H1 (cell line): ENCODE measurements at regions not wholly inside any gene's neighbourhood (a gene's known extent, or its start where the extent isn't known, plus 50 kb on each side); places are given as distances from the start of the nearest gene placed in this dataset.

Experiments used
- CTCF ChIA-PET: fragments of 300-600 bp; sonication (Branson Sonifier 250); formaldehyde crosslinking; loops from one replicate; lab custom pipeline; 2021; ENCODE audit not compliant: partially characterized antibody; lab: Charles Lee
- POLR2A ChIA-PET: fragments of 300-600 bp; sonication (Branson Sonifier 250); formaldehyde crosslinking; loops from one replicate; lab custom pipeline; 2021; ENCODE audit warnings: inconsistent platforms; ENCODE audit not compliant: partially characterized antibody; lab: Charles Lee
- DNase-seq, 2 experiments: peaks; one replicate each; pipeline versions ENCODE4 v3.0.0 to v3.0.0-alpha.2; 2010 to 2022; ENCODE audit warnings: low spot score in 2 of 2, low read depth in 1 of 2, mixed read lengths in 1 of 2
- FAIRE-seq: peaks from 2 replicates; lab custom pipeline; 2011; peaks lifted over from hg19 to GRCh38; lab: Jason Lieb, UNC
- H2AFZ ChIP-seq: 2 replicates; pipeline ENCODE4 v1.8.1; 2012; ENCODE audit warnings: low read length, inconsistent platforms
- H2AK5ac ChIP-seq: 2 replicates; pipeline ENCODE4 v1.6.1; 2013; ENCODE audit warnings: low read depth, low read length
- H2BK120ac ChIP-seq: replicated peaks from 2 replicates; pipeline ENCODE3; 2013; ENCODE audit warnings: low read depth, low read length, inconsistent platforms
- H2BK12ac ChIP-seq: 2 replicates; pipeline ENCODE4 v1.6.1; 2013; ENCODE audit warnings: low read depth, low read length
- H2BK15ac ChIP-seq: 2 replicates; pipeline ENCODE4 v1.6.1; 2013; ENCODE audit warnings: low read length
- H2BK20ac ChIP-seq: 2 replicates; pipeline ENCODE4 v1.6.1; 2013; ENCODE audit warnings: low read length
- H2BK5ac ChIP-seq: 2 replicates; pipeline ENCODE4 v1.6.1; 2013; ENCODE audit warnings: low read depth, low read length
- H3K14ac ChIP-seq: 2 replicates; pipeline ENCODE4 v1.6.1; 2013; ENCODE audit warnings: inconsistent platforms; ENCODE audit not compliant: insufficient read length
- H3K18ac ChIP-seq: 2 replicates; pipeline ENCODE4 v1.6.1; 2013; ENCODE audit warnings: low read length; ENCODE audit errors: extremely low read depth
- H3K23ac ChIP-seq: 2 replicates; pipeline ENCODE4 v1.6.1; 2013; ENCODE audit warnings: inconsistent platforms; ENCODE audit not compliant: insufficient read length
- H3K23me2 ChIP-seq: 2 replicates; pipeline ENCODE4 v1.6.1; 2013; ENCODE audit warnings: low read depth, low read length
- H3K27ac ChIP-seq: 2 replicates; pipeline ENCODE4 v1.6.1; 2011; ENCODE audit warnings: low read depth, low read length, inconsistent platforms
- H3K27me3 ChIP-seq, 4 experiments: replicated peaks in 1 of 4; 1 replicate in 1 of 4; 2 replicates in 3 of 4; pipeline versions ENCODE4 v1.6.1 to v1.8.1; 2011 to 2013; ENCODE audit warnings: low read length in 3 of 4, mild to moderate bottlenecking in 3 of 4, inconsistent platforms in 2 of 4, mixed read lengths in 2 of 4, moderate library complexity in 1 of 4; ENCODE audit not compliant: control insufficient read depth in 3 of 4, insufficient read depth in 3 of 4; ENCODE audit errors: extremely low read depth in 1 of 4
- H3K36me3 ChIP-seq, 4 experiments: 2 replicates each; pipeline versions ENCODE4 v1.6.1 to v1.8.1; 2011 to 2013; ENCODE audit warnings: mild to moderate bottlenecking in 4 of 4, low read length in 3 of 4, moderate library complexity in 2 of 4, control low read depth in 1 of 4, inconsistent platforms in 1 of 4; ENCODE audit not compliant: insufficient read depth in 4 of 4, control insufficient read depth in 2 of 4
- H3K4ac ChIP-seq: replicated peaks from 2 replicates; pipeline ENCODE3; 2013; ENCODE audit warnings: low read length, low read depth, mixed read lengths, inconsistent platforms; ENCODE audit not compliant: insufficient read length
- H3K4me1 ChIP-seq, 4 experiments: replicated peaks in 1 of 4; 1 replicate in 1 of 4; 2 replicates in 3 of 4; pipeline versions ENCODE4 v1.6.1 to v1.8.1; 2011 to 2013; ENCODE audit warnings: low read length in 3 of 4, inconsistent platforms in 2 of 4, mixed read lengths in 1 of 4; ENCODE audit not compliant: insufficient read depth in 4 of 4, control insufficient read depth in 3 of 4
- H3K4me2 ChIP-seq, 2 experiments: 2 replicates each; pipeline versions ENCODE4 v1.6.1 to v1.8.1; 2011 to 2013; ENCODE audit warnings: low read depth in 2 of 2, low read length in 2 of 2, control low read depth in 1 of 2, inconsistent platforms in 1 of 2, mild to moderate bottlenecking in 1 of 2; ENCODE audit not compliant: insufficient read depth in 1 of 2
- H3K4me3 ChIP-seq, 4 experiments: fragments of 200-600, 300-600 bp in 1 of 4; sonication (generic), shearing (Covaris generic), sonication (Bioruptor Twin) in 1 of 4; 2 replicates each; pipeline versions ENCODE4 v1.5.1 to v1.8.1; 2011 to 2016; ENCODE audit warnings: low read length in 4 of 4, low read depth in 3 of 4, control low read depth in 2 of 4, inconsistent platforms in 2 of 4, mild to moderate bottlenecking in 2 of 4, mixed read lengths in 1 of 4, moderate library complexity in 1 of 4; ENCODE audit not compliant: insufficient read depth in 2 of 4; ENCODE audit errors: extremely low read depth in 1 of 4
- H3K56ac ChIP-seq: replicated peaks from 2 replicates; pipeline ENCODE3; 2013; ENCODE audit warnings: low read depth, mild to moderate bottlenecking, mixed read lengths, low read length, inconsistent platforms; ENCODE audit not compliant: insufficient read length
- H3K79me1 ChIP-seq: 2 replicates; pipeline ENCODE4 v1.6.1; 2013; ENCODE audit warnings: low read depth, low read length, control low read depth
- H3K79me2 ChIP-seq, 2 experiments: 2 replicates each; pipeline versions ENCODE4 v1.6.1 to v1.8.1; 2012 to 2013; ENCODE audit warnings: low read length in 2 of 2, mild to moderate bottlenecking in 2 of 2, inconsistent platforms in 1 of 2; ENCODE audit not compliant: insufficient read depth in 2 of 2, control insufficient read depth in 1 of 2
- H3K9ac ChIP-seq, 4 experiments: replicated peaks in 1 of 4; 1 replicate in 1 of 4; 2 replicates in 3 of 4; pipeline versions ENCODE4 v1.6.1 to v1.8.1; 2011 to 2013; ENCODE audit warnings: low read depth in 3 of 4, low read length in 3 of 4, control low read depth in 2 of 4, mild to moderate bottlenecking in 2 of 4, moderate library complexity in 2 of 4, inconsistent platforms in 1 of 4; ENCODE audit errors: extremely low read depth in 1 of 4
- H3K9me3 ChIP-seq, 2 experiments: 2 replicates each; pipeline versions ENCODE4 v1.6.1 to v1.8.1; 2012 to 2013; ENCODE audit warnings: mild to moderate bottlenecking in 2 of 2, moderate library complexity in 2 of 2, control low read depth in 1 of 2, inconsistent platforms in 1 of 2, low read depth in 1 of 2, low read length in 1 of 2, mixed read lengths in 1 of 2; ENCODE audit not compliant: insufficient read depth in 2 of 2
- H4K20me1 ChIP-seq, 2 experiments: replicated peaks in 1 of 2; 2 replicates each; pipeline versions ENCODE3 to v1.8.1; 2011 to 2013; ENCODE audit warnings: inconsistent platforms in 2 of 2, low read length in 2 of 2, mild to moderate bottlenecking in 1 of 2; ENCODE audit not compliant: insufficient read depth in 2 of 2, control insufficient read depth in 1 of 2
- H4K5ac ChIP-seq: 2 replicates; pipeline ENCODE4 v1.6.1; 2013; ENCODE audit warnings: low read length, low read depth, mixed read lengths, inconsistent platforms; ENCODE audit not compliant: insufficient read length
- H4K8ac ChIP-seq: 2 replicates; pipeline ENCODE4 v1.8.0; 2013; ENCODE audit warnings: mild to moderate bottlenecking, moderate library complexity, low read length, inconsistent platforms; ENCODE audit not compliant: insufficient read depth; ENCODE audit errors: extremely low read depth
- H4K91ac ChIP-seq: replicated peaks from 2 replicates; pipeline ENCODE3; 2013; ENCODE audit warnings: low read length, mixed read lengths, inconsistent platforms; ENCODE audit not compliant: insufficient read length
- BCL11A ChIP-seq, 2 experiments: IDR thresholded peaks; one replicate each; pipeline ENCODE4 v1.6.1; 2011; ENCODE audit warnings: low read depth in 2 of 2, low read length in 2 of 2, mild to moderate bottlenecking in 2 of 2
- CHD1 ChIP-seq: IDR thresholded peaks from 2 replicates; pipeline ENCODE4 v1.6.1; 2012; ENCODE audit warnings: low read depth, low read length, improper control_type of control experiment
- CTCF ChIP-seq, 3 experiments: IDR thresholded peaks; 1 replicate in 2 of 3; 2 replicates in 1 of 3; pipeline versions ENCODE4 v1.5.1 to v1.6.1; 2011; ENCODE audit warnings: low read length in 3 of 3, mild to moderate bottlenecking in 3 of 3, inconsistent platforms in 2 of 3, low read depth in 1 of 3, moderate library complexity in 1 of 3; ENCODE audit not compliant: insufficient read depth in 1 of 3; ENCODE audit errors: control extremely low read depth in 1 of 3
- EP300 ChIP-seq, 2 experiments: IDR thresholded peaks; 1 replicate in 1 of 2; 2 replicates in 1 of 2; pipeline ENCODE4 v1.6.1; 2011 to 2012; ENCODE audit warnings: low read depth in 2 of 2, low read length in 2 of 2, mild to moderate bottlenecking in 2 of 2, borderline replicate concordance in 1 of 2, inconsistent platforms in 1 of 2, moderate library complexity in 1 of 2
- MAFK ChIP-seq: IDR thresholded peaks from 2 replicates; pipeline ENCODE4 v1.6.1; 2012; ENCODE audit warnings: low read depth, mild to moderate bottlenecking, improper control_type of control experiment, low read length
- SIX5 ChIP-seq: IDR thresholded peaks from 2 replicates; pipeline ENCODE4 v1.6.1; 2011; ENCODE audit warnings: mild to moderate bottlenecking, low read depth, low read length
- SP2 ChIP-seq: IDR thresholded peaks from 2 replicates; pipeline ENCODE4 v1.6.1; 2012; ENCODE audit warnings: mild to moderate bottlenecking, low read length, inconsistent platforms
- SUZ12 ChIP-seq: fragments of 200-600 bp; sonication (generic); IDR thresholded peaks from 2 replicates; pipeline ENCODE4 v1.6.1; 2012; ENCODE audit warnings: mild to moderate bottlenecking, inconsistent platforms, low read length, moderate library complexity, mixed read lengths
- ZNF274 ChIP-seq: IDR thresholded peaks from 2 replicates; pipeline ENCODE4 v1.7.0; 2012; ENCODE audit warnings: low read length, borderline replicate concordance; ENCODE audit errors: extremely low read depth
- WGBS, 2 experiments: shearing (Covaris generic) in 1 of 2; methylation state at CpG; one replicate each; pipeline versions ENCODE4 v1.1.6 to v1.1.7; 2013 to 2015; ENCODE audit warnings: low lambda C conversion rate in 2 of 2, mixed read lengths in 2 of 2, inconsistent platforms in 1 of 2, low coverage in 1 of 2, missing lambda C conversion rate in 1 of 2; ENCODE audit not compliant: insufficient replicate concordance in 2 of 2, insufficient coverage in 1 of 2, insufficient read length in 1 of 2; ENCODE audit errors: extremely low coverage in 1 of 2, missing lambda C conversion rate in 1 of 2; 5-methylcytosine and 5-hydroxymethylcytosine counted together
- TF ChIP-seq, protein P1 (sequence below): IDR thresholded peaks from 2 replicates; pipeline ENCODE4 v1.6.1; 2012; ENCODE audit warnings: low read length, inconsistent platforms

- Histone ChIP-seq H3K4me2 (no peak overlapping the region), H3K9ac (no peak overlapping the region), H3K4ac (no peak overlapping the region), H3K4me1 (no peaks in the 10 kb centered on the region)
- TF ChIP-seq SUZ12 (no peak), SP2 (no peak), SIX5 (no peak), CHD1 (no peak), ZNF274 (no peak), MAFK (no peak), CTCF (IDR thresholded peaks at IDR 0.05; ENCODE audit: control extremely low read depth in 1 of 3, insufficient read depth in 1 of 3, low read depth in 1 of 3, low read length in 3 of 3) (no peak), BCL11A (IDR thresholded peaks at IDR 0.05; ENCODE audit: low read depth in 2 of 2, low read length in 2 of 2) (no peak), EP300 (IDR thresholded peaks at IDR 0.05; ENCODE audit: borderline replicate concordance in 1 of 2, low read depth in 2 of 2, low read length in 2 of 2) (no peak)
- TF ChIP-seq, protein P1, sequence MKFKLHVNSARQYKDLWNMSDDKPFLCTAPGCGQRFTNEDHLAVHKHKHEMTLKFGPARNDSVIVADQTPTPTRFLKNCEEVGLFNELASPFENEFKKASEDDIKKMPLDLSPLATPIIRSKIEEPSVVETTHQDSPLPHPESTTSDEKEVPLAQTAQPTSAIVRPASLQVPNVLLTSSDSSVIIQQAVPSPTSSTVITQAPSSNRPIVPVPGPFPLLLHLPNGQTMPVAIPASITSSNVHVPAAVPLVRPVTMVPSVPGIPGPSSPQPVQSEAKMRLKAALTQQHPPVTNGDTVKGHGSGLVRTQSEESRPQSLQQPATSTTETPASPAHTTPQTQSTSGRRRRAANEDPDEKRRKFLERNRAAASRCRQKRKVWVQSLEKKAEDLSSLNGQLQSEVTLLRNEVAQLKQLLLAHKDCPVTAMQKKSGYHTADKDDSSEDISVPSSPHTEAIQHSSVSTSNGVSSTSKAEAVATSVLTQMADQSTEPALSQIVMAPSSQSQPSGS = no peak
- TF ChIP-seq, all 59 proteins: peak for 0
- WGBS, 2 experiments = 91% methylated on average over 1 of the region's 1 CpG; no CpG with 5 or more reads in 1 of the 2 experiments
- Histone ChIP-seq H3K23me2 (no peaks in the 10 kb centered on the region), H4K20me1 (no peaks in the 10 kb centered on the region), H4K5ac (no peak overlapping the region), H2BK12ac (no peak overlapping the region), H3K9me3 (no peaks in the 10 kb centered on the region), H4K8ac (no peak overlapping the region), H3K23ac (no peak overlapping the region), H3K27ac (no peak overlapping the region), H2BK15ac (no peak overlapping the region), H2AFZ (no peak overlapping the region), H2BK120ac (no peak overlapping the region), H3K56ac (no peak overlapping the region), H3K79me1 (no peaks in the 10 kb centered on the region), H3K14ac (no peak overlapping the region), H2BK20ac (no peak overlapping the region), H3K36me3 (no peaks in the 10 kb centered on the region), H3K4me3 (no peak overlapping the region), H4K91ac (no peak overlapping the region), H3K79me2 (no peaks in the 10 kb centered on the region), H3K18ac (no peak overlapping the region), H3K27me3 (no peaks in the 10 kb centered on the region), H2BK5ac (no peak overlapping the region), H2AK5ac (no peak overlapping the region)
- FAIRE-seq = no peak
- ChIA-PET POLR2A (no interaction called here), CTCF (no interaction called here)
- DNase-seq = no peak
Measured at GRCh38 chr5:40400245-40400644, 279.5 kb upstream of the PTGER4 start.
